Middle frontal gyrus (tissue), 1 donor: ENCODE measurements at regions not wholly inside any gene's neighbourhood (a gene's known extent, or its start where the extent isn't known, plus 50 kb on each side); places are given as distances from the start of the nearest gene placed in this dataset.

ENCODE experiments used
- DNase-seq: peaks from one replicate; pipeline ENCODE4 v3.0.0-alpha.2; 2015; ENCODE audit warnings: low spot score; ENCODE audit errors: extremely low spot score

DNA sequence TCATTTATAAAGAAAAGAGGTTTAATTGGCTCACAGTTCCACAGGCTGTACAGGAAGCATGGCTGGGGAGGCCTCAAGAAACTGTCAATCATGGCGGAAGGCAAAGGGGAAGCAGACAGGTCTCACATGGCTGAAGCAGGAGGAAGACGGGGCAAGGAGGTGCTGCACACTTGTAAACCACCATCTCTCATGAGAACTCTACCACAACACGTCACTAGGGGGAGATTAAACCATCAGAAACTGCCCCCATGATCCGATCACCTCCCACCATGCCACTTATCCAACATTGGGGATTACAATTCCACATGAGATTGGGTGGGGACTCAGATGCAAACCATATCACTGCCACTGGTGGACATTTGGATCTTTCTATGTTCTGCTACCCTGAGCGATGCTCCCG is 351.4 kb downstream of the NPHP4 start:
- no peak for DNase-seq

- DNase-seq = no peak
Measured at GRCh38 chr1:5639106-5639722, 353.0 kb downstream of the NPHP4 start.

- no peak for DNase-seq
Measured at GRCh38 chr1:5638582-5638981, 353.6 kb downstream of the NPHP4 start.

DNA sequence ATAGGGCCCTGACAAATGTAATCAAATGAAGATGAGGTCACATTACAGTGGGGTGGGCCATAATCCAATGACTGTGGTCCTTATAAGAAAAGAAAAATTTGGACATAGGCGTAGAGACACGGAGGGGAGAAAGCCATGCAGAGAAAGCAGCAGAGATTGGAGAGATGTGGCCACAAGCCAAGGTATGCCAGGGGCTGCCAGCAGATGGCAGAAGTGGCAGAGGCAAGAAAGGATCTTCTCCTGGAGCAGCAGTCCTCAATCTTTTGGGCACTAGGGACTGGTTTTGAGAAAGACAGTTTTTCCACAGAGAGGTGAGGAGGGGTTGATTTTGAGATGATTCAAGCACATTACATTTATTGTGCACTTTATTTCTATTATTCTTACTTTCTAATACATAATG is 355.1 kb downstream of the NPHP4 start:
- no peak for DNase-seq

- DNase-seq = no peak
Measured at GRCh38 chr1:5634893-5635292, 357.3 kb downstream of the NPHP4 start.

DNA sequence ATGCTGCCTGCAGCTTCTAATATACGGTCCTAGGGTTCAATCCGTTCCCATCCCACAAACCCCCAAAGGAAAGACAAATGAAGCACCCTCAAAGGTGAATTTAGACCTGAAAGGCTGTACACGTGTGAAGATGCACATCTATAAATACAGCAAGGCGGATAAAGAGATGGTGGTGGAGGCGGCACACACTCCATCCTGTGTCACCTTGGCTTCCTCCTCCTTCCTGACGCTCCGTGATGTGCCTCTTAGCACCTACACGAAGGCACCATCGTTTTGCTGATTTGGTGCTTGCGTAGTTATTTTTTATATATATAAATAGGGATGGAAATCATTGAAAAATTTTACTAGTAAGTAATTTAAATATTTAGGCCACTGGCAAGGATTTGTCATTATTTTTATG is 359.4 kb downstream of the NPHP4 start:
- no peak for DNase-seq

GRCh38 chr1:5632224-5632623 is 360.0 kb downstream of the NPHP4 start:
- DNase-seq = no peak

DNA sequence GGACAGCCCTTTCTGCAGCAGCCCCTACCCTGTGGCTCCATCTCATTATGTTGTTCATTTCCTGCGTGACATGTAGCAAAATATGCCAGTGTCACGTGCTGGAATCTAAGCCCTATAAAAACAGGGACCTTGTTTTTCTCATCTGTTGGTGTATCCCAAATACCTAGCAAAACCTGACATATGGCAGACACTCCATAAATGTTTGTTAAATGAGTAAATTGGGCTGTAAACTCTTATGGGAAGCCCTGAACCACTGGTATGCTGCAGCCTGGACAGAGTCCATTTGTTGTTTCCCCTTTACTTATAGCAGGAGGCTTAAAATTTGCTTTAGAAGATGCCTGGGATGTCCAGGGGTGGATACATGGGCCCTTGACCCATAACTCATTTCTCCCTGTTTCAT is 363.8 kb downstream of the NPHP4 start:
- no peak for DNase-seq

GRCh38 chr1:5623399-5623798 is 368.8 kb downstream of the NPHP4 start:
- no peak for DNase-seq

DNA sequence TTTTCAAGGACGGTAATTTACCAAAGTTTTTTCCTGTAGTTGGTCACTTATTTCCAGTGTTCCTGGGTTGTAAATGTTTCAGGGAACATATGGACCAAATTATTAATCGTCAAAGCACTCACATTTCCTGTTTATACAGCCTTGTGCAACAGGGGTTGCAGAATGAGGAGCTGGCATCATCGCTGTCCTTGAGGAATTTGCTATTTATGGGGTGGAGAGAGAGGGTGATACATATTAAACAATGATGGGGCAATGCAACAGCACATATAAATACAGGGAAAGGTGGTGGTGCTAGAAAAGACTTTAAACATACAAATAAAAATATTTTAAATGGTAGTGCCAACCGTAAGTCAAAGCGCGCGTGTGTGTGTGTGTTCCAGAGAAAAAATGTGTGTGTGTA is 369.8 kb downstream of the NPHP4 start:
- DNase-seq = no peak

- DNase-seq = no peak
Measured at GRCh38 chr1:5621692-5622091, 370.5 kb downstream of the NPHP4 start.

- no peak for DNase-seq
Measured at GRCh38 chr1:5620997-5621396, 371.2 kb downstream of the NPHP4 start.

- no peak for DNase-seq
Measured at GRCh38 chr1:5620418-5620817, 371.8 kb downstream of the NPHP4 start.

- no peak for DNase-seq
Measured at GRCh38 chr1:5619469-5619868, 372.8 kb downstream of the NPHP4 start.

DNA sequence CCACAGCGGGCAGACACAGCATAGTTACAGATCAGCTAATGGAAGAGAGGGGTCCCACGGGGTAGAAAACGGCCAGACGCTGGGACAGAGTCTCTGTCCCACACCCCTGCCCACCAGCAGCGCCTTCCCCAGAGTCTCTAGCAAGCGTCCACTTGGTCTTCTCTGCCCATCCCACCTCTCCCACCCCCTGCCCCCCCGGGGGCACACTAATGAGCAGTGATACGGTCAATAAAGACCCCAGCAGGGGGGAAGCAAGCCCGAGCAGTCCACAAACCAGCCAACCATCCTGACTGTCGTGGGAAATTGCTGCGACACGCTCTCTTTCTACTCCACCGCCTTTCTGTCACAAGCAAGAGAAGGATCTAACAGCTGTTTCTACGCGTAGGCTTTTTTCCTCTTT is 374.7 kb downstream of the NPHP4 start:
- no peak for DNase-seq

GRCh38 chr1:5617179-5617520 is 375.1 kb downstream of the NPHP4 start:
- no peak for DNase-seq

DNA sequence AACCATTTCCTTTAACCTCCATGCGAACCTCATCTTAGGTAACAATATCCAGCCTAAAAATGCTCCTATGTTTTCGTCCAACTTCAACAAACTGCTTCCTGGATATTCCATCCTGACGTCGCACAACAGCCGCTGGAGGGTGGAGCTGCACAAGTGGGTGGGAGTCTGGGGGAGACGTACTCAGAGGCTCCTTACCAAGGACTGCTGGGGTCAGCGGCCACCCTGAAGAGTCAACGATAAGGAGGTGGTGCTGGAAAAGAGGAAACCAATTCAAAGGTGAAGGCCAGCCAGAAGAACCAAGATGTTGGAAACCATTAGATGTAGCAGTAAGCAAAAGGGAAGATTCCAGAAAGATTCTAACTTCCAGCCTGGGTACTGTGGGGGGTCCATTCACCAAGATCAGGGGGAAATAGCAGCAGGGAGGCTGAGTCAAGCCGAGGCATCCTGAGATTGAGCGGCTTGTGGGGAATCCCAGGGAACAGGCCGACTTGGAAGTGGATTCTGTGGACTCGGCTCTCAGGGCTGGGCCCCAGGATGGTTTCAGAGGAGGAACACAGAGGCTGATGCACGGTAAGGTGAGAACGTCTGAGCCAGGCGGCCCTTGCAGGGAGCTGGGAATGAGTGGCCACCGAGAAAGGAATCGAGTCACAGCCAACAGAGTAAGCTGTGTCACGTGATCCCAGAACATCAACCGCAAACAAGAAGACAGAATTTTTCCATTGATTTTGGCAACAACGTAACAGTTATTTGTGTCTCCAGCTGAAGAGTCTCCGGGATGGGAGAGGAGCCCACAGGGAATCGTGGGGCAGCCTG is 375.7 kb downstream of the NPHP4 start:
- DNase-seq = no peak

- no peak for DNase-seq
Measured at GRCh38 chr1:5615076-5615475, 377.1 kb downstream of the NPHP4 start.

DNA sequence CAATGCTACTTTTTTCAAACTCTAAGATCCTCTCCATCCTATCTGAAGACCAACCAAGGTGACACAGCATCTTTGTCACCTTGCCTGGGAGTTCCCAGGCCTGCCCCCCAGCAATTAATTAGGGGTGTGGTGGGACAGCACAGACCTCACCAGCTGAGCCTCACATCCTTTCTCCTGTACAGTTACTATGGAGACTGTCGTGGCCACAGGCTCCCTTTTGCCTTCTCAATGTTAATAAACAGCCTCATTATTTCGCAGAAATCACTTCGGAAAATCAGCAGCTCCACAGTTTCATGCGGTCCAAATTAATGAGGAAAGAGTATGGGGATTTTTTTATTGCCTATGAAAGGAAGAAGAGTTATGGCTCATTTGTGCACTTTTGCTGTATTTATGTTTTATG is 378.3 kb downstream of the NPHP4 start:
- DNase-seq = no peak

GRCh38 chr1:5611851-5612250 is 380.4 kb downstream of the NPHP4 start:
- no peak for DNase-seq

DNA sequence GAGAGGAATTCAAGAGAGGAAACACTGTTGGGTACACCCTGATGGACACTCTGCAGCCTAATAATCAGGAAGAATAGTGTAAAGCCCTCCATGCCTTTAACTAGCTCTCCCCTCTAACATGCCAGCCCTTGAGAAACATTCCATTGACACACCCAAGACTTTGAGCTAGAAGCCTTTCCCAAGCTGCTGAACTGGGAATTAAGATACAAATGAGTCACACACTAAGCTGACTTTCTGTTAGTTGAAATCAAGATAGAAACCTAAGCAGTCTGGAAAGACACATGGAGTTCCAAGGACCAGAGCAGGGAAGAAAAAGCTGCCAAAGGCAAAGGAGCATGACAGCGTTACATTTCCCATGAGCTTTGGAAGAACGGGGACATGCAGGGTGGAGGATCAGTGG is 380.8 kb downstream of the NPHP4 start:
- DNase-seq = no peak

GRCh38 chr1:5610432-5610831 is 381.8 kb downstream of the NPHP4 start:
- no peak for DNase-seq

- no peak for DNase-seq
Measured at GRCh38 chr1:5603353-5604104, 388.7 kb downstream of the NPHP4 start.
